ENCODE measurements at regions not wholly inside any gene's neighbourhood (a gene's known extent, or its start where the extent isn't known, plus 50 kb on each side); places are given as distances from the start of the nearest gene placed in this dataset.

DNA sequence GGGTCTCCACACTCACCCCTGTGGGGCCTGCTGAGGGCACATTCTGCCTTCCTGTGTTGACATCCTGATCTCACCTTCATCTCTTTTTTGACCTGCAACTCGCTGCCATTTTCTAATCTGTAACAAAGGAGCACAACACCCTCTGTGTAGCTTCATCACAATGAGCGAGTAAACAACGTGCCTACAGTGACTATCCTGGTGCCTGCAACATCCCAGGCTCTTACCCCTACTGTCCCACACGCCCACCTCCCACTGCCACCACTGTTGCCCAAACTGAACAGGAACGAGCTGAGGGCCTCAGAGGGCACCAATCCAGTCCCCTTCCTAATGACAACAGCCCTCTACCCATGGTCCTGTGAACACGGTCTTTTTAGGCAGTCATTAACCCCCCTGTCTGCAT is 102.2 kb upstream of the GJB6 start:
- Histone ChIP-seq H4K20me1 (ENCODE audit: insufficient read depth, low read length) (no peaks in the 10 kb centered on the region), H3K4me3 (ENCODE audit: low read length) (no peak overlapping the region), H3K9me3 (ENCODE audit: insufficient read depth, low read length) (no peaks in the 10 kb centered on the region), H3K4me2 (ENCODE audit: low read length) (no peak overlapping the region), H3K4me1 (ENCODE audit: low read length) (peaks cover 7% of the 10 kb centered on the region), H3K79me2 (ENCODE audit: low read length) (no peaks in the 10 kb centered on the region), H3K27me3 (ENCODE audit: low read depth, low read length) (peaks cover 21% of the 10 kb centered on the region), H2AFZ (ENCODE audit: low read depth, low read length) (no peak overlapping the region), H3K36me3 (replicated peaks; ENCODE audit: low read depth, low read length) (no peaks in the 10 kb centered on the region), H3K9ac (ENCODE audit: low read length) (no peak overlapping the region), H3K27ac (ENCODE audit: low read length) (no peak overlapping the region)
- TF ChIP-seq EZH2phosphoT487 (IDR thresholded peaks at IDR 0.05; ENCODE audit: low read depth), result no peak
- TF ChIP-seq, protein P1, sequence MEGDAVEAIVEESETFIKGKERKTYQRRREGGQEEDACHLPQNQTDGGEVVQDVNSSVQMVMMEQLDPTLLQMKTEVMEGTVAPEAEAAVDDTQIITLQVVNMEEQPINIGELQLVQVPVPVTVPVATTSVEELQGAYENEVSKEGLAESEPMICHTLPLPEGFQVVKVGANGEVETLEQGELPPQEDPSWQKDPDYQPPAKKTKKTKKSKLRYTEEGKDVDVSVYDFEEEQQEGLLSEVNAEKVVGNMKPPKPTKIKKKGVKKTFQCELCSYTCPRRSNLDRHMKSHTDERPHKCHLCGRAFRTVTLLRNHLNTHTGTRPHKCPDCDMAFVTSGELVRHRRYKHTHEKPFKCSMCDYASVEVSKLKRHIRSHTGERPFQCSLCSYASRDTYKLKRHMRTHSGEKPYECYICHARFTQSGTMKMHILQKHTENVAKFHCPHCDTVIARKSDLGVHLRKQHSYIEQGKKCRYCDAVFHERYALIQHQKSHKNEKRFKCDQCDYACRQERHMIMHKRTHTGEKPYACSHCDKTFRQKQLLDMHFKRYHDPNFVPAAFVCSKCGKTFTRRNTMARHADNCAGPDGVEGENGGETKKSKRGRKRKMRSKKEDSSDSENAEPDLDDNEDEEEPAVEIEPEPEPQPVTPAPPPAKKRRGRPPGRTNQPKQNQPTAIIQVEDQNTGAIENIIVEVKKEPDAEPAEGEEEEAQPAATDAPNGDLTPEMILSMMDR (IDR thresholded peaks at IDR 0.05; ENCODE audit: low read depth, low read length), result no peak

DNA sequence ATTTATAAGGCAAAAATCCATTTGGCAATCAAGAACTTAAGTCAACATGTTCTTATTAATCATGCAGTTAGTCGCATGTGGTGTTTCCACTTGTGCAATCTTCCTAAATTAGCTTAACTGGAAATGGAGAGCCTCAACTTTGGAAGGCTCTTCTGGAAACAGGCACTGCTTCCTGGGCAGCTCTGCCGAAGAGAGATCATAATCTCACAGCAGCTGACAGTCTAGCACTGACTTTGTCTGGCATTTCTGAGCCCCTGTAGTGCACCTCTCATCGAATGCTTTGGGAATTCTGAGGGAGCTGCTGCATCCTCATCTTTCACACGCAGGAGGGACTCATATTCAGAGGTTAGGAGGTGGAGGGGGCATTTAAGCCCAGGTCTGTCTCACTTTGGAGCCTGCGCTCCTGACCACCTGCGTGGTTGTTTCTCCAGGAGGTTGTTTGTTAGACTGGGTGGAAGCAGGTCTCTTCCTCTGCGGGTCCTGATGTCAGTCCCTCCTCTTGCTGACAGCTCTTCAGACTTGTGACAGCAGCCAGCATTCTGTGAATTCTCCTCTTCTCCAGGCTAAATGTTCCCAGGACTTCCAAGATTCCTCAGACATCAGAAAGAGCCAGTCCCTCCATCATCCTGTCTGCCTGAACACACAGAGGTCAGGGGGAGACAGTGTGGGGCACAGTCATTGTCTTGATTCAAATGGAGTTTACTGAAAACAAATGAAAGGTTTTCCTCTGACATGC is 100.4 kb upstream of the GJB6 start:
- Histone ChIP-seq H3K4me1 (ENCODE audit: low read length) (0 out of 2 replicates have a peak, but pooled peaks cover under 1% of the 10 kb centered on the region), H3K27ac (ENCODE audit: low read length) (no peak overlapping the region), H3K9me3 (ENCODE audit: insufficient read depth, low read length) (no peaks in the 10 kb centered on the region), H3K4me3 (ENCODE audit: low read length) (no peak overlapping the region), H3K79me2 (ENCODE audit: low read length) (no peaks in the 10 kb centered on the region), H3K4me2 (ENCODE audit: low read length) (no peak overlapping the region), H3K27me3 (ENCODE audit: low read depth, low read length) (peaks cover 21% of the 10 kb centered on the region), H2AFZ (ENCODE audit: low read depth, low read length) (no peak overlapping the region), H3K9ac (ENCODE audit: low read length) (no peak overlapping the region), H3K36me3 (replicated peaks; ENCODE audit: low read depth, low read length) (no peaks in the 10 kb centered on the region), H4K20me1 (ENCODE audit: insufficient read depth, low read length) (no peaks in the 10 kb centered on the region)
- TF ChIP-seq, protein P1 (IDR thresholded peaks at IDR 0.05; ENCODE audit: low read depth, low read length), result no peak
- TF ChIP-seq EZH2phosphoT487 (IDR thresholded peaks at IDR 0.05; ENCODE audit: low read depth), result no peak

DNA sequence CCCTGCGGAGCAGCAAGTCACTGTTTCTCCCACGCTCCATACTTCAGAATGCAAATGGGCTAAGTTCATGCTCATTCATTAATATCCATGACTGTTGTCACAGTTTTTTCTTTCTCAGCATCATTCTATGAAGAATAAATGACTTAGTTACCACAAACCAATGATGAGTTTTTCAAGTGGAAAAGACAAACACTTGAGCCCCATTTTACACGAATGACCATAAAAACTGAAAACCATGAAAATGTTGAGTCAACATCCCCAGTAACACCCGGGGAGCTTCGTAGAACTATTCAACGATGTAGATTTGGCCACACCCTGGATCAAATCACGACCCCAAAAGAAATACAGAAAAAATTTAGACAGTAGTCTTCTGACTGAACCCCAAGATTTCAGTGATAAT is 99.8 kb upstream of the GJB6 start:
- peaks cover 17% of the 10 kb centered on the region for H3K27me3 ChIP-seq (ENCODE audit: low read depth, low read length)
- no peak overlapping the region for H3K27ac ChIP-seq (ENCODE audit: low read length)
- no peak overlapping the region for H3K4me3 ChIP-seq (ENCODE audit: low read length)
- H2AFZ ChIP-seq (ENCODE audit: low read depth, low read length), result no peak overlapping the region
- no peak overlapping the region for H3K4me2 ChIP-seq (ENCODE audit: low read length)
- H4K20me1 ChIP-seq (ENCODE audit: insufficient read depth, low read length), result no peaks in the 10 kb centered on the region
- H3K79me2 ChIP-seq (ENCODE audit: low read length), result no peaks in the 10 kb centered on the region
- TF ChIP-seq, protein P1 (IDR thresholded peaks at IDR 0.05; ENCODE audit: low read depth, low read length), result no peak
- TF ChIP-seq EZH2phosphoT487 (IDR thresholded peaks at IDR 0.05; ENCODE audit: low read depth), result no peak
- no peaks in the 10 kb centered on the region for H3K4me1 ChIP-seq (ENCODE audit: low read length)
- H3K9ac ChIP-seq (ENCODE audit: low read length), result no peak overlapping the region
- H3K9me3 ChIP-seq (ENCODE audit: insufficient read depth, low read length), result peaks cover under 1% of the 10 kb centered on the region; the same call in 1 of the 2 replicates
- no peaks in the 10 kb centered on the region for H3K36me3 ChIP-seq (replicated peaks; ENCODE audit: low read depth, low read length)

DNA sequence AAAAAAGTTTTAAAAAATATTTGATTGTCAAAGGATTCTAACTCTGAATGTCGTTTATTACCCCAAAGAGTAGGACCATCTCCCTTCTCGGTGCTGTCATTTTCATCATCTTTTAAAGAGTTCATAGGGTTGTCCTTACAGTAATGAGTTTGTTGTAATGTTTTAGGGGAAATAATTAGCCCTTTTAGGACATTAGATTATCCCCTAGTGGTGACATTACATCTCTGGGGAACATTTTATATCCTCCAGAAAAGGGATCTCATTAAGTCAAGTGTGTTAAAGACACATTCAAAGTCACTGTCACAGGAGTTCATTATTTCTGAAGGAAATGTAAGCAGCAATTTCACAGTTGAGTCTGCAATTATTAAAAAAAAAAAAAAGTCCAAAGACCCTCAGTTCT is 99.3 kb upstream of the GJB6 start:
- Histone ChIP-seq H3K36me3 (replicated peaks; ENCODE audit: low read depth, low read length) (no peaks in the 10 kb centered on the region), H3K79me2 (ENCODE audit: low read length) (no peaks in the 10 kb centered on the region), H3K4me3 (ENCODE audit: low read length) (no peak overlapping the region), H3K9ac (ENCODE audit: low read length) (no peak overlapping the region), H3K27me3 (ENCODE audit: low read depth, low read length) (peaks cover 12% of the 10 kb centered on the region), H3K9me3 (ENCODE audit: insufficient read depth, low read length) (peaks cover 5% of the 10 kb centered on the region; the same call in 1 of the 2 replicates), H2AFZ (ENCODE audit: low read depth, low read length) (no peak overlapping the region), H3K27ac (ENCODE audit: low read length) (no peak overlapping the region), H3K4me2 (ENCODE audit: low read length) (no peak overlapping the region), H4K20me1 (ENCODE audit: insufficient read depth, low read length) (no peaks in the 10 kb centered on the region), H3K4me1 (ENCODE audit: low read length) (no peaks in the 10 kb centered on the region)
- TF ChIP-seq, protein P1 (IDR thresholded peaks at IDR 0.05; ENCODE audit: low read depth, low read length), result no peak
